ENCODE measurements at regions not wholly inside any gene's neighbourhood (a gene's known extent, or its start where the extent isn't known, plus 50 kb on each side); places are given as distances from the start of the nearest gene placed in this dataset.
"Not testable (repeated sequence)": the region's sequence is repeated elsewhere in the genome, so short reads cannot be mapped to it uniquely, and the experiment has no call there.

- Mint-ChIP-seq H3K27ac (no peak overlapping the region), H3K4me3 (no peak overlapping the region), H3K9me3 (ENCODE audit: insufficient read depth) (peaks cover 3% of the 10 kb centered on the region), H3K27me3 (no peaks in the 10 kb centered on the region), H3K4me1 (no peaks in the 10 kb centered on the region)
- ChIA-PET CTCF (no interaction called here), POLR2A (no interaction called here)
- Histone ChIP-seq H3K27ac (ENCODE audit: low read length in 2 of 2) (no peak overlapping the region), H2AFZ (ENCODE audit: insufficient read depth, low read depth, low read length, poor library complexity, severe bottlenecking) (no peak overlapping the region), H3K9me3 (ENCODE audit: control extremely low read depth in 1 of 3, control insufficient read depth in 2 of 3, insufficient read depth in 1 of 3, low read length in 2 of 3) (no peaks in the 10 kb centered on the region), H4K20me1 (ENCODE audit: control insufficient read depth, insufficient read depth, low read length, poor library complexity, severe bottlenecking) (no peaks in the 10 kb centered on the region), H3K4me1 (ENCODE audit: control insufficient read depth in 2 of 2, insufficient read depth in 2 of 2, low read length in 2 of 2) (no peaks in the 10 kb centered on the region), H3K9ac (ENCODE audit: low read length) (no peak overlapping the region), H3K36me3 (replicated peaks in 1 of 2; ENCODE audit: control extremely low read depth in 1 of 2, control insufficient read depth in 1 of 2, extremely low read depth in 1 of 2, insufficient read depth in 2 of 2, low read length in 1 of 2) (no peaks in the 10 kb centered on the region), H3K79me2 (ENCODE audit: control insufficient read depth, insufficient read depth, low read length) (no peaks in the 10 kb centered on the region), H3K4me2 (replicated peaks; ENCODE audit: low read depth, low read length, poor library complexity, severe bottlenecking) (no peak overlapping the region), H3K4me3 (ENCODE audit: control extremely low read depth in 1 of 5, extremely low read depth in 1 of 5, insufficient read depth in 1 of 5, low read depth in 2 of 5, low read length in 4 of 5) (no peak overlapping the region), H3K27me3 (replicated peaks in 1 of 4; ENCODE audit: control extremely low read depth in 1 of 4, control insufficient read depth in 3 of 4, insufficient read depth in 4 of 4, low read length in 3 of 4) (no peaks in the 10 kb centered on the region)
- DNase-seq (no peak), ATAC-seq (ENCODE audit: low read depth) (no peak)
- intact Hi-C loops (cut with micrococcal nuclease): no loop called here
- 70% methylated on average over 1 of the region's 2 CpGs for WGBS (ENCODE audit: insufficient coverage)
- TF ChIP-seq CTCF (IDR thresholded peaks at IDR 0.05) (no peak), EZH2 (IDR thresholded peaks at IDR 0.05; ENCODE audit: borderline replicate concordance, insufficient read depth, low read depth, low read length, poor library complexity, severe bottlenecking) (no peak)
Measured at GRCh38 chr13:22855926-22856325, 324.9 kb upstream of the SGCG start.

- DNase-seq; H3K27me3 ChIP-seq (replicated peaks in 1 of 4; ENCODE audit: control extremely low read depth in 1 of 4, control insufficient read depth in 3 of 4, insufficient read depth in 4 of 4, low read length in 3 of 4); intact Hi-C loops (cut with micrococcal nuclease); H3K4me3 ChIP-seq (ENCODE audit: control extremely low read depth in 1 of 5, extremely low read depth in 1 of 5, insufficient read depth in 1 of 5, low read depth in 2 of 5, low read length in 4 of 5); H4K20me1 ChIP-seq (ENCODE audit: control insufficient read depth, insufficient read depth, low read length, poor library complexity, severe bottlenecking); H2AFZ ChIP-seq (ENCODE audit: insufficient read depth, low read depth, low read length, poor library complexity, severe bottlenecking); H3K4me1 Mint-ChIP-seq; H3K27ac Mint-ChIP-seq; H3K27ac ChIP-seq (ENCODE audit: low read length in 2 of 2); H3K4me3 Mint-ChIP-seq; H3K4me1 ChIP-seq (ENCODE audit: control insufficient read depth in 2 of 2, insufficient read depth in 2 of 2, low read length in 2 of 2); H3K4me2 ChIP-seq (replicated peaks; ENCODE audit: low read depth, low read length, poor library complexity, severe bottlenecking); H3K9me3 Mint-ChIP-seq (ENCODE audit: insufficient read depth); ATAC-seq (ENCODE audit: low read depth); H3K27me3 Mint-ChIP-seq; CTCF ChIA-PET; POLR2A ChIA-PET; H3K9ac ChIP-seq (ENCODE audit: low read length); H3K79me2 ChIP-seq (ENCODE audit: control insufficient read depth, insufficient read depth, low read length); H3K9me3 ChIP-seq (ENCODE audit: control extremely low read depth in 1 of 3, control insufficient read depth in 2 of 3, insufficient read depth in 1 of 3, low read length in 2 of 3); H3K36me3 ChIP-seq (replicated peaks in 1 of 2; ENCODE audit: control extremely low read depth in 1 of 2, control insufficient read depth in 1 of 2, extremely low read depth in 1 of 2, insufficient read depth in 2 of 2, low read length in 1 of 2): not testable (repeated sequence)
- WGBS (ENCODE audit: insufficient coverage): 97% methylated on average over 13 of the region's 32 CpGs
Measured at GRCh38 chr13:22858980-22859379, 321.8 kb upstream of the SGCG start.

- ATAC-seq (ENCODE audit: low read depth); H3K4me1 ChIP-seq (ENCODE audit: control insufficient read depth in 2 of 2, insufficient read depth in 2 of 2, low read length in 2 of 2); H3K36me3 ChIP-seq (replicated peaks in 1 of 2; ENCODE audit: control extremely low read depth in 1 of 2, control insufficient read depth in 1 of 2, extremely low read depth in 1 of 2, insufficient read depth in 2 of 2, low read length in 1 of 2); CTCF ChIA-PET; H3K9me3 Mint-ChIP-seq (ENCODE audit: insufficient read depth); H3K27ac ChIP-seq (ENCODE audit: low read length in 2 of 2); intact Hi-C loops (cut with micrococcal nuclease); H3K27ac Mint-ChIP-seq; H4K20me1 ChIP-seq (ENCODE audit: control insufficient read depth, insufficient read depth, low read length, poor library complexity, severe bottlenecking); H3K9me3 ChIP-seq (ENCODE audit: control extremely low read depth in 1 of 3, control insufficient read depth in 2 of 3, insufficient read depth in 1 of 3, low read length in 2 of 3); H3K4me3 Mint-ChIP-seq; H3K4me1 Mint-ChIP-seq; DNase-seq; H3K4me2 ChIP-seq (replicated peaks; ENCODE audit: low read depth, low read length, poor library complexity, severe bottlenecking); H3K79me2 ChIP-seq (ENCODE audit: control insufficient read depth, insufficient read depth, low read length); H2AFZ ChIP-seq (ENCODE audit: insufficient read depth, low read depth, low read length, poor library complexity, severe bottlenecking); H3K27me3 Mint-ChIP-seq; H3K9ac ChIP-seq (ENCODE audit: low read length); H3K27me3 ChIP-seq (replicated peaks in 1 of 4; ENCODE audit: control extremely low read depth in 1 of 4, control insufficient read depth in 3 of 4, insufficient read depth in 4 of 4, low read length in 3 of 4); H3K4me3 ChIP-seq (ENCODE audit: control extremely low read depth in 1 of 5, extremely low read depth in 1 of 5, insufficient read depth in 1 of 5, low read depth in 2 of 5, low read length in 4 of 5); POLR2A ChIA-PET: not testable (repeated sequence)
- 97% methylated on average over 16 of the region's 21 CpGs for WGBS (ENCODE audit: insufficient coverage)
Measured at GRCh38 chr13:22859411-22859810, 321.4 kb upstream of the SGCG start.

Data from B cell (primary cell).